ENCODE measurements at regions not wholly inside any gene's neighbourhood (a gene's known extent, or its start where the extent isn't known, plus 50 kb on each side); places are given as distances from the start of the nearest gene placed in this dataset.

DNA sequence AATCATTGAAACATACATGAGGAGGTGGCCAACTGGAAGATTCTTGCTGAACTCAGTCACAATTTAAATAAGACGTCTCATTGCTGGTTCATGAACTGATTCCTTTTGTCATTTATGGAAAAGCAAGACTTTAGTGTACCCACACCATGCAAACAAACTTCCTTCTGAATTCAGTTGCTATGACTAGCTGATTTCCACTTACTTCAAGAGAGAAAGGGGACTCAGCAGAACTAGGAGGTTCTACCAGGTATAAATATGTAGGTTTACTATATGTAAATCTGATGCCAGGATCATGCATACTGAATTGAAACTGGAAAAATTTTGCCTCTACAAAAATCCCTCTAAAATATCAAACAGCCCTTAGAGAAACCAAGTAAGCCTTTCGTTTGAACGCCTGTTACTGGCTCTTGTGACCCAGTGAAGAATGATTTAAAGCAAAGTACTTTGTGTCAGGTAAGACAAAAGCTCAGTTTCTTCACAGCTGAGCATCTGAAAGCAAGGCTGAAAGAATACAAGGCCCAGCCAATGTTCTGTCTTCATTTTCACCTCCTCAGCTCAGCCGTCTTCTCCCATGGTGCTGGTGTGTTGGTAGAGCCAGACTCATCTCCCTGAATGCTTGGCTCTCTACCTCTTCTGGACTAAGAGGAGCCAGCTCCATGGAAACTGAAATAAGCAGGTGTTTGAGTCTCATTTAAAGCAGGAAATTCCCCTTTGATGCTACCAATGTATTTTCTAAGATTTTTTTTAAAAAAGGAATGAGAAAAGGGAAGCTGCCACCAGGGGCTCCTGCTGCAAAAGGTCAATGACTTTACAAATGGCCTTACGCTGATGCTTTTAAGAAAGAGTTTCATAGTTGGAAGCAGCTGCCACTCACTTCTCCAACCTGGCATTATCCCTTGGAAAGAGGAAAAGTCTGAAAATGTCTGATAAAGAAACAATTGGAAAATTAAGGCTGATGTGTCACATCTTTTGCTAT, 301.6 kb downstream of the EFHB start:
- no peaks in the 10 kb centered on the region for H3K9me3 ChIP-seq
- 63 to 70% (median 65%) methylated on average over 5 of the region's 5 CpGs for WGBS, 3 donors
- H3K27me3 ChIP-seq (ENCODE audit: insufficient read depth in 3 of 3, low read length in 2 of 3), result no peaks in the 10 kb centered on the region
- intact Hi-C loops (cut with DNase I), result no loop called here
- DNase-seq (no peak), ATAC-seq (no peak)
- H3K4me1 ChIP-seq, result no peaks in the 10 kb centered on the region
- no peak overlapping the region for H3K27ac ChIP-seq
- TF ChIP-seq, protein P1, sequence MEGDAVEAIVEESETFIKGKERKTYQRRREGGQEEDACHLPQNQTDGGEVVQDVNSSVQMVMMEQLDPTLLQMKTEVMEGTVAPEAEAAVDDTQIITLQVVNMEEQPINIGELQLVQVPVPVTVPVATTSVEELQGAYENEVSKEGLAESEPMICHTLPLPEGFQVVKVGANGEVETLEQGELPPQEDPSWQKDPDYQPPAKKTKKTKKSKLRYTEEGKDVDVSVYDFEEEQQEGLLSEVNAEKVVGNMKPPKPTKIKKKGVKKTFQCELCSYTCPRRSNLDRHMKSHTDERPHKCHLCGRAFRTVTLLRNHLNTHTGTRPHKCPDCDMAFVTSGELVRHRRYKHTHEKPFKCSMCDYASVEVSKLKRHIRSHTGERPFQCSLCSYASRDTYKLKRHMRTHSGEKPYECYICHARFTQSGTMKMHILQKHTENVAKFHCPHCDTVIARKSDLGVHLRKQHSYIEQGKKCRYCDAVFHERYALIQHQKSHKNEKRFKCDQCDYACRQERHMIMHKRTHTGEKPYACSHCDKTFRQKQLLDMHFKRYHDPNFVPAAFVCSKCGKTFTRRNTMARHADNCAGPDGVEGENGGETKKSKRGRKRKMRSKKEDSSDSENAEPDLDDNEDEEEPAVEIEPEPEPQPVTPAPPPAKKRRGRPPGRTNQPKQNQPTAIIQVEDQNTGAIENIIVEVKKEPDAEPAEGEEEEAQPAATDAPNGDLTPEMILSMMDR (IDR thresholded peaks at IDR 0.05), result no peak
- H3K36me3 ChIP-seq (ENCODE audit: insufficient read depth in 1 of 2, low read depth in 1 of 2), result no peaks in the 10 kb centered on the region
- H3K4me3 ChIP-seq, result no peak overlapping the region

DNA sequence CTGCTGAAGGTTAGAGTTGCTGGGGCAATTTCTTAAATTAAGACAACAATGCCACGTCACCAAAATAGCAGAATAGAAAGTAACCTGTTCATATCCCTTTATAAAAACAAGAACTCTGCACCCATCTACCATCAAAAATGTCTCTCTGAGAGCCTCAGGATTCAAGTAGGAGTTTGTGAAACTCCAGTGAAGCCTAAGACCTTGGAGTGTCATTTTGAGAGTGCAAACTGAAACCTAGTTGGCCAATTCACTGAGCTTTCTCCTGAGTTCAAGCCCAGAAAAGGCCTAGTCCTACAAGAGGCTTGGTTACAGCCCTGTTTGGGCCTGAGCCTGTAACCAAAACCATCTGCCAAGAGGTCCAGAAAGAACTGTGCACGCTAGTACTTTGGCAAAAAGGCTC, 335.1 kb downstream of the EFHB start:
- TF ChIP-seq, protein P1 (IDR thresholded peaks at IDR 0.05), result no peak
- DNase-seq, result no peak
- no peak for ATAC-seq
- H3K27me3 ChIP-seq (ENCODE audit: insufficient read depth in 3 of 3, low read length in 2 of 3), result no peaks in the 10 kb centered on the region
- H3K36me3 ChIP-seq (ENCODE audit: insufficient read depth in 1 of 2, low read depth in 1 of 2), result no peaks in the 10 kb centered on the region
- H3K27ac ChIP-seq, result no peak overlapping the region
- H3K4me3 ChIP-seq, result no peak overlapping the region
- H3K9me3 ChIP-seq, result no peaks in the 10 kb centered on the region
- intact Hi-C loops (cut with DNase I), result loop anchor here in 1 of 2 donors (5.0 kb wide), 1 partner anchor 328 kb away; no protein-coding TSS in a partner anchor
- WGBS, 3 donors, result 51 to 78% (median 52%) methylated on average over 2 of the region's 2 CpGs
- H3K4me1 ChIP-seq, result no peaks in the 10 kb centered on the region

DNA sequence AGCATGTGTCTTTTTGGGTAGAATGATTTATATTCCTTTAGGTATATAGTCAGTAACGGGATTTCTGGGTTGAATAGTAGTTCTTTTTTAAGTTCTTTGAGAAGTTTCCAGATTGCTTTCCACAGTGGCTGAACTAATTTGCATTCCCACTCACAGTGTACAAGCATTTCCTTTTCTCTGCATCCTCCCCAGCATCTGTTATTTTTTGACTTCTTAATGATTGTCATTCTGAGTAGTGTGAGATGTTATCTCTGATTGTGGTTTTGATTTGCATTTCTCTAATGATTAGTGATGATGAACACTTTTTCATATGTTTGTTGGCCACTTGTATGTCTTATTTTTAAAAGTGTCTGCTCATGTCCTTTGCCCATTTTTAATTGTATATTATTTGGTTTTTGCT, 337.6 kb downstream of the EFHB start:
- Histone ChIP-seq H3K4me1 (no peaks in the 10 kb centered on the region), H3K27ac (no peak overlapping the region), H3K36me3 (ENCODE audit: insufficient read depth in 1 of 2, low read depth in 1 of 2) (no peaks in the 10 kb centered on the region), H3K4me3 (no peak overlapping the region), H3K9me3 (no peaks in the 10 kb centered on the region), H3K27me3 (ENCODE audit: insufficient read depth in 3 of 3, low read length in 2 of 3) (no peaks in the 10 kb centered on the region)
- no peak for ATAC-seq
- TF ChIP-seq, protein P1 (IDR thresholded peaks at IDR 0.05), result no peak
- intact Hi-C loops (cut with DNase I), result loop anchor here in 1 of 2 donors (5.0 kb wide), 1 partner anchor 331 kb away; no protein-coding TSS in a partner anchor
- no peak for DNase-seq
- WGBS, 3 donors, result 69 to 77% (median 76%) methylated on average over 1 of the region's 1 CpG

DNA sequence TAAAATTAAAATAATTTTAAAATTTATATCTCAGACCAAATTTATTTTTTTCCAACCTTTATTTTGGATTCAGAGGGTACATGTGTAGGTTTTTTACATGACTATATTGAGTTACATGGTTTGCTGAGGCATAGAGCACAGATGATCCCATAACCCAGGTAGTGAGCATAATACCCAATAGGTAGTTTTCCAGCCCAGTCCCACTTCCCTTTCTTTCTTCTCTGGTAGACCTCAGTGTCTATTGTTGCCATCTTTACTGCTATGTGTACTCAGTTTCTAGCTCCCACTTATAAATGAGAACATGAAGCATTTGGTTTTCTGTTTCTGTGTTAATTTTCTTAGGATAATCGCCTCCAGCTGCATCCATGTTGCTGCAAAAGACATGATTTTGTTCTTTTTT, 338.1 kb downstream of the EFHB start:
- Histone ChIP-seq H3K9me3 (no peaks in the 10 kb centered on the region), H3K4me3 (no peak overlapping the region), H3K4me1 (no peaks in the 10 kb centered on the region), H3K36me3 (ENCODE audit: insufficient read depth in 1 of 2, low read depth in 1 of 2) (no peaks in the 10 kb centered on the region), H3K27ac (no peak overlapping the region), H3K27me3 (ENCODE audit: insufficient read depth in 3 of 3, low read length in 2 of 3) (no peaks in the 10 kb centered on the region)
- intact Hi-C loops (cut with DNase I), result loop anchor here in 1 of 2 donors (5.0 kb wide), 1 partner anchor 331 kb away; no protein-coding TSS in a partner anchor
- ATAC-seq (no peak), DNase-seq (no peak)
- WGBS, 3 donors, result 59 to 74% (median 61%) methylated on average over 1 of the region's 1 CpG
- TF ChIP-seq, protein P1 (IDR thresholded peaks at IDR 0.05), result no peak
